Right lobe of liver (tissue), 6 donors: ENCODE measurements at regions not wholly inside any gene's neighbourhood (a gene's known extent, or its start where the extent isn't known, plus 50 kb on each side); places are given as distances from the start of the nearest gene placed in this dataset.
A peak's percentile ranks its signal among the peaks of the same experiment; 100 is the strongest.

Source experiments
- ATAC-seq, 4 donors: fragments of 200-7000 bp; cut with Tn5 transposase; one replicate each; pipeline ENCODE4 v1.9.1; 2020; ENCODE audit warnings: mild to moderate bottlenecking in 4 of 4, moderate library complexity in 4 of 4
- DNase-seq, 3 donors: peaks; one replicate each; pipeline ENCODE4 v3.0.0-alpha.2; 2020
- H3K27ac ChIP-seq, 3 donors: fragments of 200-600 bp; one replicate each; pipeline ENCODE4 v1.8.0; 2022
- H3K27me3 ChIP-seq, 2 donors: fragments of 200-600 bp; one replicate each; pipeline ENCODE4 v1.8.0; 2022
- H3K36me3 ChIP-seq, 4 donors: fragments of 200-600 bp; sonication (generic) in 1 of 4; one replicate each; pipeline versions ENCODE4 v1.5.1 to v1.8.0; 2017 to 2022; ENCODE audit warnings: control low read depth in 1 of 4
- H3K4me1 ChIP-seq, 4 donors: fragments of 200-600 bp; sonication (generic) in 1 of 4; one replicate each; pipeline versions ENCODE4 v1.5.1 to v1.8.0; 2017 to 2022; ENCODE audit warnings: control low read depth in 1 of 4
- H3K4me3 ChIP-seq, 3 donors: fragments of 200-600 bp; one replicate each; pipeline ENCODE4 v1.8.0; 2022
- H3K9me3 ChIP-seq, 4 donors: fragments of 200-600 bp; sonication (generic) in 1 of 4; one replicate each; pipeline versions ENCODE4 v1.5.1 to v1.8.0; 2017 to 2022; ENCODE audit warnings: control low read depth in 1 of 4
- CTCF ChIP-seq, 4 donors: fragments of 200-600 bp in 3 of 4; fragments of 450-650 bp in 1 of 4; IDR thresholded peaks; one replicate each; pipeline versions ENCODE4 v1.5.1 to v1.8.0; 2016 to 2022; ENCODE audit warnings: antibody characterized with exemption in 4 of 4, mild to moderate bottlenecking in 2 of 4
- POLR2A ChIP-seq: fragments of 450-650 bp; IDR thresholded peaks from one replicate; pipeline ENCODE4 v1.6.1; 2017; ENCODE audit warnings: antibody characterized with exemption, mild to moderate bottlenecking
- WGBS: methylation state at CpG from one replicate; pipeline ENCODE4 v1.1.6; 2018; ENCODE audit warnings: low coverage, low lambda C conversion rate; ENCODE audit not compliant: insufficient coverage; ENCODE audit errors: missing lambda C conversion rate; 5-methylcytosine and 5-hydroxymethylcytosine counted together
- intact Hi-C, 2 donors: fragments of 100-400 bp; cut with DNase I; formaldehyde crosslinking; loops; one replicate each; pipeline versions ENCODE4 v1.11.2 to v1.14.1; 2022
- donor health status: DM: no; HTN: yes; CAD: no.
- donor health status: DM: no; HTN: no; CAD: no.
- donor health status: DM: no; HTN: no; CAD: no.
- donor health status: DM: no; HTN: yes; CAD: no.
- donor health status: DM: no; HTN: yes; CAD: no.

- TF ChIP-seq CTCF (IDR thresholded peaks at IDR 0.05) (peak in 1 of 4 donors; percentile 12), POLR2A (no peak)
- H3K4me3 ChIP-seq, result no peak overlapping the region
- no peaks in the 10 kb centered on the region for H3K27me3 ChIP-seq
- WGBS, result 88% methylated on average over 7 of the region's 7 CpGs
- intact Hi-C loops, result no loop called here
- ATAC-seq, result no peak
- no peaks in the 10 kb centered on the region for H3K9me3 ChIP-seq
- no peak overlapping the region for H3K27ac ChIP-seq
- no peak for DNase-seq
- no peaks in the 10 kb centered on the region for H3K36me3 ChIP-seq
- H3K4me1 ChIP-seq, result peaks cover 0 to 22% (median 11%) of the 10 kb centered on the region in 4 donors
These were observed 129.6 kb downstream of the SEC61B start for GRCh38 chr9:99351647-99352046.

GRCh38 chr9:99352826-99353225 is 130.7 kb downstream of the SEC61B start:
- Histone ChIP-seq H3K9me3 (no peaks in the 10 kb centered on the region), H3K27me3 (no peaks in the 10 kb centered on the region), H3K4me1 (peaks cover 0 to 32% (median 14%) of the 10 kb centered on the region in 4 donors), H3K27ac (peak overlapping the region; percentile 48 to 63 (median 49)), H3K36me3 (no peaks in the 10 kb centered on the region), H3K4me3 (no peak overlapping the region)
- DNase-seq, result no peak
- ATAC-seq, result no peak
- intact Hi-C loops, result no loop called here
- 65% methylated on average over 3 of the region's 4 CpGs for WGBS
- TF ChIP-seq CTCF (IDR thresholded peaks at IDR 0.05), result no peak
- no peak for TF ChIP-seq POLR2A

- WGBS, result 39% methylated on average over 5 of the region's 5 CpGs
- Histone ChIP-seq H3K4me1 (peaks cover 0 to 33% (median 15%) of the 10 kb centered on the region in 4 donors), H3K36me3 (no peaks in the 10 kb centered on the region), H3K4me3 (no peak overlapping the region), H3K9me3 (no peaks in the 10 kb centered on the region), H3K27me3 (no peaks in the 10 kb centered on the region), H3K27ac (peak overlapping the region; percentile 49 to 63 (median 54))
- intact Hi-C loops, result no loop called here
- peak; percentile 62 to 88 (median 69) for DNase-seq
- no peak for TF ChIP-seq CTCF (IDR thresholded peaks at IDR 0.05)
- TF ChIP-seq POLR2A, result no peak
- peak; percentile 55 to 73 (median 56) for ATAC-seq
These were observed 131.3 kb downstream of the SEC61B start for GRCh38 chr9:99353408-99353807.

- intact Hi-C loops, result no loop called here
- no CpG with 5 or more reads among the region's 1 CpG for WGBS
- peak overlapping the region; percentile 48 to 54 (median 49) for H3K27ac ChIP-seq
These were observed 132.0 kb downstream of the SEC61B start for GRCh38 chr9:99354104-99354503.

More at GRCh38 chr9:99354104-99354503, 132.0 kb downstream of the SEC61B start:
- TF ChIP-seq CTCF (IDR thresholded peaks at IDR 0.05) (no peak), POLR2A (no peak)
- H3K9me3 ChIP-seq, result no peaks in the 10 kb centered on the region
- ATAC-seq (no peak), DNase-seq (no peak)
- H3K4me1 ChIP-seq, result peaks cover 0 to 33% (median 15%) of the 10 kb centered on the region in 4 donors
- no peaks in the 10 kb centered on the region for H3K27me3 ChIP-seq
- no peak overlapping the region for H3K4me3 ChIP-seq
- no peaks in the 10 kb centered on the region for H3K36me3 ChIP-seq
